ENCODE measurements at regions not wholly inside any gene's neighbourhood (a gene's known extent, or its start where the extent isn't known, plus 50 kb on each side); places are given as distances from the start of the nearest gene placed in this dataset.

- no peak for TF ChIP-seq CTCF (IDR thresholded peaks at IDR 0.05)
- no peak for ATAC-seq (ENCODE audit: low FRiP score)
- no peak for DNase-seq (ENCODE audit: low spot score)
These were observed 643.8 kb upstream of the KIRREL3 start for GRCh38 chr11:127644366-127644765.

DNA sequence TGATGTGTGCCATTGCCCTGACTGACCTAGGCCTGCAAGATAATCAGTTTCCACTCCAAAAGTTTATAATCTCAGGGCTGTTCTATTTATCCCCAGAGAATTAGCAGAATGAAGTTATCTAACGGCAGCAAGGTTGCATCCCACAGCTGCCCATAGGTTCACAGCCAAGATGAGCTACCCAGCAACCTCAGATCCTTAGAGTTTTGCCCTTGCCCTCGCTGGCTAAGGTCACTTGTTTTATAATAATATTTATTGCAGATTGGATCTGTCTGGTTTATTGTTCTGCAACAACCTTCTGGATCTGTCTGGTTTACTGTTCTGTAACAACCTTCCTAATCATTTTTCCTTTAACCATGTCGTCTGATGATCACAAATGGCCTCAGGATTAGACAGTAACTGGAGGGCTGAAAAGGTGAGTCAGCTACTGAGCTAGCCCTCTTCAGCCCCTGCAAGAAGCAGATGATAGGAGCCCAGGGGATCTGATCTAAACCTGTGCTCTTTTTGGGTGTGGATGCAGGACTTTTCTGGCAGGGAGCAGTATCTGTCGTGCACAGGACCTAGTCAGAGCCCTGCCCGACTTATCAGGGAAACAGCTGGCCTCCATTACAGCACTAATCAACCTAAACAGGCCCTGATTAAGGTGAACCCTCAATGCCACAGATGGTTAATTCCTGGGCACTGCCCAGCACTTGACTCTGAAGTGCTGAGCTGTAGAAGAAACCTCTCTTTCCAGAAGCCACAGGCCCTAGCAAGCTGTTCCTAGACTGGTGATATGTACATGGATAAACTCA, 642.9 kb upstream of the KIRREL3 start:
- ATAC-seq (ENCODE audit: low FRiP score) (no peak), DNase-seq (ENCODE audit: low spot score) (no peak)
- no peak for TF ChIP-seq CTCF (IDR thresholded peaks at IDR 0.05)

DNA sequence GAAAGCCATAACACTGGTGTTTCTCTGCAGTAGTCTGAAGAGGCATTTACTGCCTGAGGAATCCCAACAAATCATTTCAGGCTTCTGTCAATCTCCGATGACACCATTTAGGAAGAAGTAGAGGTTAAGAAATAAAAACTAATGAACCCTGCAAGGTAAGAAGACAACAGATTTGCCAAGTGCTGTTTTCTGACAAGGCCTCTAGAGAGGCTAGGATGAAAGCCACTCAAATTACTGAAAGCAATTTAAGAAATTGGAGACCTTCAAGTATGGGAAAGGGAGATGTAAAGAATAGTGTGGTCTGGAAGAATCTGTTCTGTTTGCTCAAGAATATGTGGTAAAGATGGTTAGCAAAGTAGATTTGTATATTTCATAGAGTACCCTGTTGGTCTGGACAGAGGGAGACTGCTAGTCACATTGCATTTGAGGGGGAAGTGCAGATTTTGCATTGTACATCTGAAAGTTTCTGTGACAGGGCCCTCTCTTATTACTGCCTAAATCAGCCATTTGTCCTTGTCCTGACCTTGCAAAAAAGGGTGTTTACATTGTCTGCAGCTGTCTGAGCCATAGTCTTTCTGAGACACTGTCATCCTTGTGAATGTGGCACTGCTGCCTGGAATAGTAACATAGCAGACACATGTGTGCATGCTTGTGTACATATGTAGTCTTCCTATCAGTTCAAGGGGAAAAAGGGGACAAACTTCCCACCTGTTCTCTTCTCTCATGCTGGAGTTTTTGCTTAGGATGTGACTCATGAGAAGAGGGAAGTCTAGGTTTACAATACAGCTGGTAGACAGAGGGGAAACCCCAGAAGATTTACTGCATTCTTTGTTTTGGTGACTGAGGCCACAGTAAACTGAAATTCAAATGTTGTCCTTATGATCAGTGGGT, 640.2 kb upstream of the KIRREL3 start:
- no peak for DNase-seq (ENCODE audit: low spot score)
- TF ChIP-seq CTCF (IDR thresholded peaks at IDR 0.05), result no peak
- no peak for ATAC-seq (ENCODE audit: low FRiP score)

DNA sequence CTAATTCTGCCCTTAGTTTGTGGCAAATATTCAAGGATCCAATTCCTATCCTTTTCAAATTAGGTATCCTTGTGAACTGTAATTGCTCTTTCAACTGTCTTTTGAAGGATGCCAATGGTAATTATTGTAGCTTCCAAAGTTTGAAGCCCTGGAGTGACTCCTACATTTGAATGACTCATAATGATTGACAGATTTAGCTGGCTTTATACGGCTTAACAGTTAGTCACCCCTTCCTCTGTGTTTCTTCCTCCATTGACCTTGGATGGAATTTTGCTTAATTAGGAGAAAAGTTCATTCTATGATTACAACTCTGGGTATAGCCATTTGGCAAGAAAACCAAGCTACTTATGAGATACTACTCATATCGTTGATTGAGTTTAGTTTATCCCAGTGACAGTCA, 639.3 kb upstream of the KIRREL3 start:
- no peak for TF ChIP-seq CTCF (IDR thresholded peaks at IDR 0.05)
- ATAC-seq (ENCODE audit: low FRiP score), result no peak
- DNase-seq (ENCODE audit: low spot score), result no peak

GRCh38 chr11:127632976-127633680, 632.6 kb upstream of the KIRREL3 start:
- no peak for DNase-seq (ENCODE audit: low spot score)
- ATAC-seq (ENCODE audit: low FRiP score), result no peak
- no peak for TF ChIP-seq CTCF (IDR thresholded peaks at IDR 0.05)

DNA sequence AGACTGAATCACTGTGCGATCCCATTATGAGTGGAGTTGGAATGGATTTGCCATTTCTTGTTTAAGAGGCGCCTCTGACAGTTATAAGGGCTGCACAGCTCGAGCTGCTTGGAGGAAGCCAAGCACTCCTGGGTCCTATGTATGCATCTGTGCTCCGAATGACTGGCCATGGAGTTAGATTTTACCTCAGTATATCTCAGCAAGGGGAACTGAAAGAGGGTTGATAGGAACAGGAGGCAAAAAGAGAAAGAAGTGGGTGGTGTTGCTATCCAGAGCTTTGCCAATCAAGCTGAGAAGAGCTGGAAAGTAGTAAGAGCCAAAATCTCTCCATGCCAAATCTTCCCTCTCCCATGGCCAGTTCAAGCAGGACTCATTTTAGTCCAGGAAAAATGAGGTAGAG, 632.0 kb upstream of the KIRREL3 start:
- DNase-seq (ENCODE audit: low spot score) (no peak), ATAC-seq (ENCODE audit: low FRiP score) (no peak)
- no peak for TF ChIP-seq CTCF (IDR thresholded peaks at IDR 0.05)

Data from omental fat pad (tissue), 3 donors.